ENCODE measurements at regions not wholly inside any gene's neighbourhood (a gene's known extent, or its start where the extent isn't known, plus 50 kb on each side); places are given as distances from the start of the nearest gene placed in this dataset.

- FAIRE-seq (no peak), DNase-seq (ENCODE audit: insufficient read length, low spot score) (no peak)
- no peak for TF ChIP-seq CTCF (IDR thresholded peaks at IDR 0.05; ENCODE audit: insufficient read depth, missing control alignments)
Observed at GRCh38 chr18:27609221-27609620, 424.1 kb upstream of the CHST9 start.

- FAIRE-seq (peak; percentile 81), DNase-seq (ENCODE audit: insufficient read length, low spot score) (no peak)
- peak; percentile 42 for TF ChIP-seq CTCF (IDR thresholded peaks at IDR 0.05; ENCODE audit: insufficient read depth, missing control alignments)
Observed at GRCh38 chr18:27608742-27609141, 423.6 kb upstream of the CHST9 start.

DNA sequence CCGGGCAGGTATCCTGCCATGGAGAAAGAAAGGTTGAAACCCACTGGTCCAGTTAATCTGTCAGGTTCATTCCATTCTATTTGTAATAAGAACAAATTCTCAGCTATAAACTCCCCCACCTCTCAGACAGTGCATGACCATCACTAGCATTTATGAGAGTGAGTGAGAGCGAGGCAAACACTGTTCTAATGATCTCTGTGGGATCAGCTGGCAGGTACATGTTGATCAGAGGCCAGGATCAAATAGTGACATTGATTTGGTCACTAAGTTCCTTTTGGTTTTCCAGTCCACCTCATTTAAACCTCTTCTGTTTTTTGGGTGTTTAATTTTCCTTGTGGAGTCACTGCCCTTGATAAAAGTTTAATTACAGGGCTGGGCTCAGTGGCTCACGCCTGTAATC is 423.1 kb upstream of the CHST9 start:
- TF ChIP-seq CTCF (IDR thresholded peaks at IDR 0.05; ENCODE audit: insufficient read depth, missing control alignments): no peak
- FAIRE-seq: no peak
- DNase-seq (ENCODE audit: insufficient read length, low spot score): no peak

DNA sequence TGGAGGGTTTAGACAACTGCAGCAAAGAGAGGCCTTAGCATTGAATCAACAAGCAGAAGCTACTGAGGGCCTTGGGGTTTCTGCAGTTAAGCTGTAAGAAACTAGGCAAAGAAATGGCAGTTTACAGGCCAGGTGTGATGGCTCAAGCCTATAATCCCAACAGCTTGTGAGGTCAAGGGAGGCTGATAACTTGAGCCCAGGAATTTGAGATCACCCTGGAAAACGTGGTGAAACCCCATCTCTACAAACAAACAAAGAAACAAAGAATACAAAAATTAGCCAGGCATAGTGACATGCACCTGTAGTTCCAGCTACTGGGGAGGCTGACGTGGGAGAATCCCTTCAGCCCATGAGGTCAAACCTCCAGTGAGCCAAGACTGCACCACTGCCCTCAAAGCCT is 421.6 kb upstream of the CHST9 start:
- FAIRE-seq (no peak), DNase-seq (ENCODE audit: insufficient read length, low spot score) (no peak)
- no peak for TF ChIP-seq CTCF (IDR thresholded peaks at IDR 0.05; ENCODE audit: insufficient read depth, missing control alignments)

- no peak for DNase-seq (ENCODE audit: insufficient read length, low spot score)
- peak; percentile 99 for FAIRE-seq
- peak; percentile 85 for TF ChIP-seq CTCF (IDR thresholded peaks at IDR 0.05; ENCODE audit: insufficient read depth, missing control alignments)
Observed at GRCh38 chr18:27605107-27605834, 420.2 kb upstream of the CHST9 start.

DNA sequence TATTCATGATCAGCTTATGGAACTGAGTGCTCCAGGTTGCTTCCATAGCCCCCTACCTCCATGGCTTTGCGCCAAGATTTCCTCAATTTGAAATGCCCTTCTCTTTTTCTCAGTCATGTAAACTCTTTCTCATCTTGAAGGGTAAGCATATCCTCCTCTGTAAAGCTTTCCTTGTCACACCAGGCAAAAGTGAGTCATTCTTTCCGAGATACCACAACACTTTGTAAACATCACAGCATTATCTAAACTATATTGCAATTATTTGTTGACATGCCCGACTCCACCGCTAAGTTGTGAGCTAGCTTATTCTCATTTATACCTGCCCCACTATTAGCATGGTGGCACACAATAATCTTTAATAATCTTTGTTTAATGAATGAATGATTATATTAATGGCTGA is 419.5 kb upstream of the CHST9 start:
- no peak for TF ChIP-seq CTCF (IDR thresholded peaks at IDR 0.05; ENCODE audit: insufficient read depth, missing control alignments)
- no peak for DNase-seq (ENCODE audit: insufficient read length, low spot score)
- FAIRE-seq: no peak

- no peak for TF ChIP-seq CTCF (IDR thresholded peaks at IDR 0.05; ENCODE audit: insufficient read depth, missing control alignments)
- DNase-seq (ENCODE audit: insufficient read length, low spot score) (no peak), FAIRE-seq (no peak)
Observed at GRCh38 chr18:27602092-27602491, 417.0 kb upstream of the CHST9 start.
